Esophagus (tissue), 2 donors: ENCODE measurements at regions not wholly inside any gene's neighbourhood (a gene's known extent, or its start where the extent isn't known, plus 50 kb on each side); places are given as distances from the start of the nearest gene placed in this dataset.

Experiments used
- H3K27ac ChIP-seq, 2 donors: one replicate each; pipeline ENCODE4 v1.5.1; 2013; ENCODE audit warnings: low read depth in 2 of 2, mild to moderate bottlenecking in 2 of 2, inconsistent platforms in 1 of 2, low read length in 1 of 2, moderate library complexity in 1 of 2
- H3K27me3 ChIP-seq, 2 donors: one replicate each; pipeline ENCODE4 v1.6.1; 2013; ENCODE audit warnings: low read length in 2 of 2, control low read depth in 1 of 2, mild to moderate bottlenecking in 1 of 2; ENCODE audit not compliant: insufficient read depth in 2 of 2, control insufficient read depth in 1 of 2
- H3K36me3 ChIP-seq, 2 donors: one replicate each; pipeline ENCODE4 v1.6.1; 2013; ENCODE audit warnings: low read length in 1 of 2; ENCODE audit not compliant: control insufficient read depth in 2 of 2, insufficient read depth in 2 of 2
- H3K4me1 ChIP-seq, 2 donors: one replicate each; pipeline ENCODE4 v1.6.1; 2013; ENCODE audit warnings: low read length in 1 of 2; ENCODE audit not compliant: control insufficient read depth in 2 of 2, insufficient read depth in 2 of 2
- H3K4me3 ChIP-seq, 2 donors: one replicate each; pipeline ENCODE4 v1.5.1; 2013; ENCODE audit warnings: low read length in 2 of 2, mild to moderate bottlenecking in 2 of 2, low read depth in 1 of 2, moderate library complexity in 1 of 2
- H3K9me3 ChIP-seq, 2 donors: one replicate each; pipeline ENCODE4 v1.6.1; 2013; ENCODE audit warnings: mild to moderate bottlenecking in 2 of 2, low read depth in 1 of 2, low read length in 1 of 2, moderate library complexity in 1 of 2; ENCODE audit not compliant: control insufficient read depth in 2 of 2, insufficient read depth in 1 of 2
- WGBS, 2 donors: extraction: QIAGEN DNeasy Blood & Tissue Kit; methylation state at CpG; one replicate each; pipeline ENCODE4 v1.1.7; 2013; 5-methylcytosine and 5-hydroxymethylcytosine counted together
- donor health status: healthy with polysubstance abuse.
- donor health status: Bipolar disorder and iron deficiency.

DNA sequence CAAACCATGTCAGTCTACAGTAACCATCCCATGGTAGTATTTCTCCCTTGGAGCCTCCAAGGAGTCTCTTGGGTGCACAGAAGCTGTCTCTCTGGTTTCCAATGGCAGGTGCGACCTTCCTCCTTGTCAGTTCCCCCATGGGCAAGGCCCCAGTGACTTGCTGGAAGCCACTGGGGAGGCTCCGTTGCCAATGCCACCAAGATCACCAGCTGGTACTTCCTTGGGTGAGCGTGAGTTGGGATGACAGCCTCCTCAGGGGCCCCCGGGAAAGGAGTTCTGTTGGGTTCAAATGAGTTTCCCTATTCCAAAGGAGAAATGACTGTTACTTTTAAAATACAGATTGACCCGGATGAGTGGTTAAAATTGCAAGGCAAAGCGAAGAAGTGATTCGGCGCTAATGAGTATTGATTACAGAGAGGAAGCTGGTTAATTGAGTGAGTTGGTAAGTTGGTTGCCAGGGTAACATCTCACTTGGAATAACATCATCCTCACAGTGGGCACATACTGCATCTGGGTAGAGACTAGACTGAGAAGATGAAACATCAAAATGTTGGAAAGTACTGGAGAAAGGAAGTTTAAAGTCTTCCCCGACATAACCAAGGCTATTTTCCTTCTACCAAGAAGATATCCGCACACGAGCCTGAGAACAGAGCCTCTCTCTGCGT, 53.0 kb upstream of the LAPTM5 start:
- H3K36me3 ChIP-seq: no peaks in the 10 kb centered on the region
- WGBS, 2 donors: 82 to 84% methylated on average over 12 of the region's 12 CpGs
- no peaks in the 10 kb centered on the region for H3K4me1 ChIP-seq
- H3K4me3 ChIP-seq: no peak overlapping the region
- no peaks in the 10 kb centered on the region for H3K9me3 ChIP-seq
- peak overlapping the region in 1 of 2 donors; percentile 22 for H3K27ac ChIP-seq
- H3K27me3 ChIP-seq: no peaks in the 10 kb centered on the region

DNA sequence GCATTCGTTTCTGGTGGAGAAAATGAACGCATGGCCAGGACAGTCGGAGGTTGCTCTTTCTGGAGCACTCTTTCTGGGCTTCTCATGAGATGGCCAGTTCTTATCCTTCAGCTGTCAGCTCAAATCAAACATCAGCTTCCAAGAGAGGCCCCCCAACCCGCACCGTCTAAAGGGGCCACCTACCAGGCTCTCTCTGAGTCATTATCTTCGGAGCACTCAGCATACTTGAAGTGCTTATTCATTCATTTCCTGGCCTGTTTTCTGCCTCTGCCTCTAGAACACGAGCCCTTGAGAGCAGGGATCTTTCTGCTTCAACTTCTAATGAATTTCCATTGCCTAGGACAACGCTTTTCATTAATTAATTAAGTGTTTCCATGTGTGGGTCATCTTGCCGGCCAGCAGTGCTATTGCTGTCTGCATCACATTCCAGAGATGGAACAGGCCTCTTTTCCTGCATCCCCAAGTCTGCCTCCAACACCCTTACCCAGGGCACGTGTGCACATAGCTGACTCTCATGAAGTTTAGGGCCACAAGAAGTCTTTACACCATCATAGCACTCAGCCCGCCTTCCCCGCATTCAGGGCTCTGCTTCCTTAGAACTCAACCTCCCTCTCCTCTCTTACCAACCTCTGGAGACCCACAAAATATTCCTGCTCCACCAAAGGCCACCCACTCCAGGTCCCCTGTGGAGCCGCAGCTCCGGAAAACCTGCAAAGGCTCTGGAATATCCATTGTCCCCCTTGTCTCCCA, 52.1 kb upstream of the LAPTM5 start:
- WGBS, 2 donors: 66 to 67% methylated on average over 14 of the region's 14 CpGs
- Histone ChIP-seq H3K4me3 (no peak overlapping the region), H3K36me3 (no peaks in the 10 kb centered on the region), H3K4me1 (no peaks in the 10 kb centered on the region), H3K27ac (peak overlapping the region in 1 of 2 donors; percentile 8), H3K9me3 (no peaks in the 10 kb centered on the region), H3K27me3 (no peaks in the 10 kb centered on the region)

DNA sequence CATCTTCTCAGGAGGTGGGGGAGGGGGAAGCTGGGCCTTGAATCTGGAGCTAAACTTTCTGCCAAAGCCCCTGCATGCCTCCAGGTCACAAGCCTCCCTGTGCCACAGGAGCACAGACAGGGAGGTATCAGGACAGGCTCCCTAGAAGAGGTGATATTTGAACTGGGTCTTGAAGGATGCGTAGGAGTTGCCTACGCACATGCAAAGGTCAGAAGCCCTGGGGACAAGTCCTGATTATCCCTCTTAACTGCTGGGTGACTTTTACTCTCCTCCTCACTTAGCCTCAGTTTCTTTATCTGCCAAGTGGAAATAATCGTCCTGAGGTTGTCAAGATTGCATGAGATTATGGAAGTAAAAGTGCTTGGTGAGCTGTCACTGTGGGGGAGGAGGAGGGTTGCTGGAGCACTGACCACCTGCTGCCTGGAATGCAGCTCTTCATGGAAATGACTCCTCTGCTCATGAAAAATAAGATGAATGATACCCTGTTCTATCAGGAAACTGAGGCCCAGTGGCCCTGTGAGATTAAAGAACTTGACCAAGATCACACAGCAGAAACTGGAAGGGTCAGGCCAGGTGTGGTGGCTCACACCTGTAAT, 50.6 kb upstream of the LAPTM5 start:
- Histone ChIP-seq H3K27me3 (no peaks in the 10 kb centered on the region), H3K9me3 (no peaks in the 10 kb centered on the region), H3K36me3 (no peaks in the 10 kb centered on the region), H3K4me3 (no peak overlapping the region), H3K27ac (no peak overlapping the region), H3K4me1 (peaks cover 0 to 2% of the 10 kb centered on the region in 2 donors)
- WGBS, 2 donors: 91 to 100% methylated on average over 3 of the region's 3 CpGs

DNA sequence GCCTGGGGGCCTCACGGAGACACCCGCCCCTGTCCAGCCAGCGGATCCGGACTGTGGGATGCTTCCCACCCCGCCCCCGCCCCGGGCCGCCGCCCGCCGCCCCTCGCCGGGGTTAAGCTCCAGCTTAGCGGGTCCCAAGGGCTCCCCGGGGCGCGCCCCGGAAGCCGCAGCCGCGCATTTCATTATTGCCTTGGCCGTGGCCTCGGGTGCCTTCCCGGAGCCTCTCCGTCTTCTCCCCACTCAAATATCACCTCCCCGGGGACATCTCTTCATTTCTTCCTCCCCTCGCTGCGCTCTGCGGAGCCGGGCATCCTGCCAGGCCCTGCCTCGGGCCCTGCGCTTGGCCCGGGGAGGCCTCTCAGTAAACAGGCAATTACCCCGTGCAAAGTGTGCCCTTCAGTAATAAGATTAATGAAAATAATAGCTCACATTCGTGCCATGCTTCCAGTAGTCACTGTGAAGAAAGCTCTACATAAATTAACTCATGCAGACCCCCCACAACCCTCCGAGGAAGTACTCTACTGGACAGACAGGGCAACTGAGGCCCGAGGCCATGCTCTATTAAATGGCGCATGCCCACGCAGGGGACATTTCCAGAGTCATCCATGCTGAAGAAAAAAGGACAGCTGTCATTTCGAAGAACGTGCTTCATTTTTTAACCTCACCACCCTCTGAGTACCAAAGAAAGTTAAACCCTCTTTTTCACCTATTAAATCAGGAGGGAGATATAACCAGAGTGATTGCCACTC, 49.9 kb upstream of the LAPTM5 start:
- H3K27me3 ChIP-seq: no peaks in the 10 kb centered on the region
- H3K9me3 ChIP-seq: no peaks in the 10 kb centered on the region
- 17 to 26% methylated on average over 41 of the region's 41 CpGs for WGBS, 2 donors
- H3K4me1 ChIP-seq: peaks cover 0 to 2% of the 10 kb centered on the region in 2 donors
- no peak overlapping the region for H3K27ac ChIP-seq
- H3K4me3 ChIP-seq: no peak overlapping the region
- H3K36me3 ChIP-seq: no peaks in the 10 kb centered on the region
